CD4-positive, CD25-positive, alpha-beta regulatory T cell (primary cell): ENCODE measurements at regions not wholly inside any gene's neighbourhood (a gene's known extent, or its start where the extent isn't known, plus 50 kb on each side); places are given as distances from the start of the nearest gene placed in this dataset.

ENCODE experiments used
- ATAC-seq, 2 donors: fragments of 150-1000 bp; cut with Tn5 transposase; one replicate each; pipeline ENCODE4 v1.10.0; 2021; ENCODE audit warnings: low read depth in 2 of 2, moderate number of reproducible peaks in 2 of 2, moderate library complexity in 1 of 2
- DNase-seq, 3 donors: peaks; one replicate each; pipeline versions ENCODE4 v3.0.0 to v3.0.0-alpha.2; 2012 to 2022; ENCODE audit warnings: mixed read lengths in 1 of 3
- H3K27ac ChIP-seq: one replicate; pipeline ENCODE4 v1.7.0; 2013; ENCODE audit warnings: mild to moderate bottlenecking, low read length; ENCODE audit not compliant: insufficient read depth, poor library complexity, severe bottlenecking
- H3K27me3 ChIP-seq: one replicate; pipeline ENCODE4 v1.7.0; 2013; ENCODE audit warnings: low read length; ENCODE audit not compliant: control insufficient read depth, insufficient read depth
- H3K36me3 ChIP-seq: one replicate; pipeline ENCODE4 v1.7.0; 2013; ENCODE audit warnings: mild to moderate bottlenecking, low read length, moderate library complexity; ENCODE audit not compliant: control insufficient read depth, insufficient read depth
- H3K4me1 ChIP-seq: 2 replicates; pipeline ENCODE4 v1.7.0; 2013; ENCODE audit warnings: mild to moderate bottlenecking, low read length; ENCODE audit not compliant: insufficient read depth, control insufficient read depth, poor library complexity, severe bottlenecking
- H3K4me3 ChIP-seq: one replicate; pipeline ENCODE4 v1.7.0; 2013; ENCODE audit warnings: low read depth, mild to moderate bottlenecking, low read length, moderate library complexity
- H3K9me3 ChIP-seq, 2 experiments: 1 replicate in 1 of 2; 2 replicates in 1 of 2; pipeline ENCODE4 v1.7.0; 2013; ENCODE audit warnings: low read length in 2 of 2, mild to moderate bottlenecking in 1 of 2, moderate library complexity in 1 of 2; ENCODE audit not compliant: control insufficient read depth in 2 of 2
- H3K27ac Mint-ChIP-seq, 3 donors: one replicate each; pipeline ENCODE4 v1.8.0; 2020 to 2022; ENCODE audit warnings: mild to moderate bottlenecking in 3 of 3, mixed read lengths in 3 of 3, moderate library complexity in 2 of 3
- H3K27me3 Mint-ChIP-seq: one replicate; pipeline ENCODE4 v1.8.0; 2022; ENCODE audit warnings: mild to moderate bottlenecking, mixed read lengths
- H3K36me3 Mint-ChIP-seq: one replicate; pipeline ENCODE4 v1.8.0; 2020; ENCODE audit warnings: mixed read lengths
- H3K4me1 Mint-ChIP-seq, 4 donors: one replicate each; pipeline ENCODE4 v1.8.0; 2020 to 2022; ENCODE audit warnings: mixed read lengths in 4 of 4, mild to moderate bottlenecking in 1 of 4
- H3K4me3 Mint-ChIP-seq, 4 donors: one replicate each; pipeline ENCODE4 v1.8.0; 2020 to 2022; ENCODE audit warnings: mild to moderate bottlenecking in 4 of 4, mixed read lengths in 4 of 4, moderate library complexity in 3 of 4
- H3K9me3 Mint-ChIP-seq, 7 donors: one replicate each; pipeline ENCODE4 v1.8.0; 2020 to 2022; ENCODE audit warnings: mixed read lengths in 7 of 7, mild to moderate bottlenecking in 3 of 7, moderate library complexity in 2 of 7

GRCh38 chr10:108631332-108631731 is 1292.0 kb downstream of the XPNPEP1 start:
- Histone ChIP-seq H3K27me3 (no peaks in the 10 kb centered on the region), H3K27ac (no peak overlapping the region), H3K36me3 (no peaks in the 10 kb centered on the region), H3K4me3 (no peak overlapping the region), H3K4me1 (no peaks in the 10 kb centered on the region), H3K9me3 (no peaks in the 10 kb centered on the region)
- no peak overlapping the region for H3K27ac Mint-ChIP-seq
- H3K4me3 Mint-ChIP-seq: no peak overlapping the region
- H3K9me3 Mint-ChIP-seq: peaks cover 0 to 23% (median 7%) of the 10 kb centered on the region in 7 donors
- H3K36me3 Mint-ChIP-seq: no peaks in the 10 kb centered on the region
- no peaks in the 10 kb centered on the region for H3K27me3 Mint-ChIP-seq
- no peaks in the 10 kb centered on the region for H3K4me1 Mint-ChIP-seq
- DNase-seq: no peak
- ATAC-seq: no peak

- no peak overlapping the region for H3K4me3 Mint-ChIP-seq
- Histone ChIP-seq H3K9me3 (no peaks in the 10 kb centered on the region), H3K27ac (no peak overlapping the region), H3K27me3 (no peaks in the 10 kb centered on the region), H3K4me3 (no peak overlapping the region), H3K36me3 (no peaks in the 10 kb centered on the region), H3K4me1 (no peaks in the 10 kb centered on the region)
- ATAC-seq (no peak), DNase-seq (no peak)
- no peaks in the 10 kb centered on the region for H3K36me3 Mint-ChIP-seq
- no peak overlapping the region for H3K27ac Mint-ChIP-seq
- H3K4me1 Mint-ChIP-seq: no peaks in the 10 kb centered on the region
- H3K27me3 Mint-ChIP-seq: no peaks in the 10 kb centered on the region
- peaks cover 0 to 26% (median 7%) of the 10 kb centered on the region in 7 donors for H3K9me3 Mint-ChIP-seq
Observed at GRCh38 chr10:108629834-108630233, 1293.5 kb downstream of the XPNPEP1 start.

- H3K27ac ChIP-seq: no peak overlapping the region
- H3K4me1 ChIP-seq: no peaks in the 10 kb centered on the region
- H3K36me3 Mint-ChIP-seq: no peaks in the 10 kb centered on the region
- H3K9me3 Mint-ChIP-seq: peaks cover 0 to 30% (median 4%) of the 10 kb centered on the region in 7 donors
- H3K4me3 ChIP-seq: no peak overlapping the region
- ATAC-seq: no peak
- no peak overlapping the region for H3K27ac Mint-ChIP-seq
- H3K4me3 Mint-ChIP-seq: no peak overlapping the region
- no peaks in the 10 kb centered on the region for H3K27me3 Mint-ChIP-seq
- no peaks in the 10 kb centered on the region for H3K27me3 ChIP-seq
- DNase-seq: no peak
- H3K36me3 ChIP-seq: no peaks in the 10 kb centered on the region
- no peaks in the 10 kb centered on the region for H3K4me1 Mint-ChIP-seq
- H3K9me3 ChIP-seq: no peaks in the 10 kb centered on the region
Observed at GRCh38 chr10:108624052-108624451, 1299.3 kb downstream of the XPNPEP1 start.

GRCh38 chr10:108620821-108621534 is 1302.3 kb downstream of the XPNPEP1 start:
- Histone ChIP-seq H3K4me1 (no peaks in the 10 kb centered on the region), H3K36me3 (no peaks in the 10 kb centered on the region), H3K4me3 (no peak overlapping the region), H3K9me3 (no peaks in the 10 kb centered on the region), H3K27me3 (no peaks in the 10 kb centered on the region), H3K27ac (no peak overlapping the region)
- Mint-ChIP-seq H3K27me3 (no peaks in the 10 kb centered on the region), H3K27ac (no peak overlapping the region), H3K4me3 (no peak overlapping the region), H3K4me1 (no peaks in the 10 kb centered on the region), H3K36me3 (no peaks in the 10 kb centered on the region), H3K9me3 (peaks cover 0 to 20% (median 5%) of the 10 kb centered on the region in 7 donors)
- ATAC-seq (no peak), DNase-seq (no peak)

GRCh38 chr10:108616559-108617285 is 1306.6 kb downstream of the XPNPEP1 start:
- Histone ChIP-seq H3K36me3 (no peaks in the 10 kb centered on the region), H3K27ac (no peak overlapping the region), H3K4me1 (no peaks in the 10 kb centered on the region), H3K4me3 (no peak overlapping the region), H3K9me3 (no peaks in the 10 kb centered on the region), H3K27me3 (no peaks in the 10 kb centered on the region)
- DNase-seq (no peak), ATAC-seq (no peak)
- Mint-ChIP-seq H3K9me3 (peaks cover 0 to 17% (median 6%) of the 10 kb centered on the region in 7 donors), H3K27ac (no peak overlapping the region), H3K4me1 (no peaks in the 10 kb centered on the region), H3K36me3 (no peaks in the 10 kb centered on the region), H3K4me3 (no peak overlapping the region), H3K27me3 (no peaks in the 10 kb centered on the region)

GRCh38 chr10:108615576-108616320 is 1307.6 kb downstream of the XPNPEP1 start:
- Mint-ChIP-seq H3K4me1 (no peaks in the 10 kb centered on the region), H3K4me3 (no peak overlapping the region), H3K27ac (no peak overlapping the region), H3K36me3 (no peaks in the 10 kb centered on the region), H3K27me3 (no peaks in the 10 kb centered on the region), H3K9me3 (peaks cover 4 to 11% (median 6%) of the 10 kb centered on the region in 7 donors)
- H3K27me3 ChIP-seq: no peaks in the 10 kb centered on the region
- no peaks in the 10 kb centered on the region for H3K9me3 ChIP-seq
- no peak for DNase-seq
- no peak for ATAC-seq
- no peaks in the 10 kb centered on the region for H3K36me3 ChIP-seq
- H3K4me3 ChIP-seq: no peak overlapping the region
- H3K4me1 ChIP-seq: no peaks in the 10 kb centered on the region
- H3K27ac ChIP-seq: no peak overlapping the region

- Mint-ChIP-seq H3K4me3 (no peak overlapping the region), H3K36me3 (no peaks in the 10 kb centered on the region), H3K27me3 (no peaks in the 10 kb centered on the region), H3K4me1 (no peaks in the 10 kb centered on the region), H3K27ac (no peak overlapping the region), H3K9me3 (peaks cover 4 to 11% (median 7%) of the 10 kb centered on the region in 7 donors)
- H3K9me3 ChIP-seq: no peaks in the 10 kb centered on the region
- H3K36me3 ChIP-seq: no peaks in the 10 kb centered on the region
- no peaks in the 10 kb centered on the region for H3K27me3 ChIP-seq
- no peak for DNase-seq
- H3K27ac ChIP-seq: no peak overlapping the region
- H3K4me3 ChIP-seq: no peak overlapping the region
- H3K4me1 ChIP-seq: no peaks in the 10 kb centered on the region
- no peak for ATAC-seq
Observed at GRCh38 chr10:108612485-108612884, 1310.8 kb downstream of the XPNPEP1 start.
